NCI-H1048 (cell line): ENCODE measurements at regions not wholly inside any gene's neighbourhood (a gene's known extent, or its start where the extent isn't known, plus 50 kb on each side); places are given as distances from the start of the nearest gene placed in this dataset.

Experiments
- DNase-seq: peaks from one replicate; lab custom pipeline; 2025; lab: John Stamatoyannopoulos, UW

- no peak for DNase-seq
Observed at GRCh38 chr16:85401917-85402766, 211.0 kb upstream of the GSE1 start.

- no peak for DNase-seq
Observed at GRCh38 chr16:85402910-85403692, 210.0 kb upstream of the GSE1 start.

GRCh38 chr16:85403693-85404092 is 209.4 kb upstream of the GSE1 start:
- no peak for DNase-seq

- DNase-seq, result no peak
Observed at GRCh38 chr16:85412911-85413520, 200.1 kb upstream of the GSE1 start.

- no peak for DNase-seq
Observed at GRCh38 chr16:85413691-85414663, 199.1 kb upstream of the GSE1 start.

DNA sequence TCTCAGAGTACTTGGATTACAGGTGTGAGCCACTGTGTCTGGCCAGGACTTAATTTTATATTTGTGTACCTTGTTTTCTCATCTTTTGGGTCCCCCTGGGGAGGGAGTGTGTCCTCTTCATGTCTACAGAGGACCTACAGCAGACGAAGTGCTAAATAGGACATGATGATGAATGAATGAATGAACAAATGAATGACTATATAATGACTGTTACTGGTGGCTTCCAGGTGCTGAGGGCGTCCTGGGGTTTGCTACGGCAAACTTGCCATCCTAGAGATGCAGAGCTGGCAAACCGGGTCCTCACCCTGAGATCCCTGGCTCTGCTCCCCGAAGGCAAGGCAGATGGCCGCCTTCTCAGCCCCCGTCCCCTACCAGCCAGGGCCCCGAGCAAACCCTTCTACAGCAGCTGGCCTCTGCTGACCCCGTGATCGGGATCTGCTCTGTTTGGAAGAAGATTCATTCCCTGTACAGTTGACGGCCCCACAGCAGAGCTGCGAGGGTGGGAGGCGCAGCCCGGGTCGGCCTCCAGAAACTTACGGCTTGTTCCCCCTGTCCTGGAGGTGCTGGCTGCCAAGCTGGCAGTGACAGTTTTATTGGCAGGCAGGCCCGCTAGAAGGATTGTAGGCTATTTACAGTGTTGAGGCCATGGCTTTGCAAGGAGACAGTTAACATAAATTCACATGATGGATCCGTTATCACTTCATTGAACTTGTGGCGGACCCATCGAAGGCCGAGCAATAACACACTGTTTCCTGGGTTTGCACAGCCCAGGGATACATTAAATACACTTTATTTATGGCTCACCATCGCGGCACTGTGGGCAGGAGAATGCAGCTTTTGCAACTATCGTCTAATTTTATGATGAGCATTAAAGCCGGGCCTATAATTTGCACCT is 197.7 kb upstream of the GSE1 start:
- no peak for DNase-seq

GRCh38 chr16:85416228-85417109 is 196.7 kb upstream of the GSE1 start:
- peak; percentile 0 for DNase-seq

DNA sequence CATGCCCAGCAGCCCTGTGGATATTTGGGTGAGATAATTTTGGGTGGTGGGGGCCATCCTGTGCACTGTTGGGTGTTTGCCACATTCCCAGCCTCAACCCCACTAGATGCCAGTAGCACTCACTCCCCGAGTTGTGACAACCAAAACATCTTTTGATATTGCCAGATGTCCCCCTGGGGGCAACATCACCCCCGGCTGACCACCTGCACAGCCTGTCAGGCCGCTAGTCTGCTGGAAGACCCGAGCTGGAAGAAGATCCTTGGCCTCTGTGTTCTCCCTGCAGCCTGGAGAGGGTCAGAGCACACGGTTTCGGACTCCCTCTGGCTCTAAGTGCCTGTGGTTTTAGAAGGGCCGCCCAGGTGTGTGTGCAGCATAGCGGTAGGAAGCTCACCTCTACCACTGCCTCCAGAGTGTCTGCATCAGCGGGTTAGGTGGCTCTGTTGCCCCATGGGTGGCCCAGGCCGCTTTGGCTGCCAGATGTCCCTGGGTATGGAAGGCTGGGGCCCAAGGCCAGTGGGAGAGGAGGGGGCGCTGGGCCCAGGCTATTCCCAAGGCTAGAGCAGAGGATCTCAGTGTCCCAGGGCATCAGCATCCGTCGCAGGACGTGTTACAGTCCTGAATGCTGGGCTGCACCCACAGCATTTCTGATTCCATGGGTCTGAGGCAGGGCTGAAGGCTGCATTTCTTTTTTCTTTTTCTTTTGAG is 195.8 kb upstream of the GSE1 start:
- DNase-seq, result no peak

GRCh38 chr16:85418978-85419491 is 194.1 kb upstream of the GSE1 start:
- no peak for DNase-seq

DNA sequence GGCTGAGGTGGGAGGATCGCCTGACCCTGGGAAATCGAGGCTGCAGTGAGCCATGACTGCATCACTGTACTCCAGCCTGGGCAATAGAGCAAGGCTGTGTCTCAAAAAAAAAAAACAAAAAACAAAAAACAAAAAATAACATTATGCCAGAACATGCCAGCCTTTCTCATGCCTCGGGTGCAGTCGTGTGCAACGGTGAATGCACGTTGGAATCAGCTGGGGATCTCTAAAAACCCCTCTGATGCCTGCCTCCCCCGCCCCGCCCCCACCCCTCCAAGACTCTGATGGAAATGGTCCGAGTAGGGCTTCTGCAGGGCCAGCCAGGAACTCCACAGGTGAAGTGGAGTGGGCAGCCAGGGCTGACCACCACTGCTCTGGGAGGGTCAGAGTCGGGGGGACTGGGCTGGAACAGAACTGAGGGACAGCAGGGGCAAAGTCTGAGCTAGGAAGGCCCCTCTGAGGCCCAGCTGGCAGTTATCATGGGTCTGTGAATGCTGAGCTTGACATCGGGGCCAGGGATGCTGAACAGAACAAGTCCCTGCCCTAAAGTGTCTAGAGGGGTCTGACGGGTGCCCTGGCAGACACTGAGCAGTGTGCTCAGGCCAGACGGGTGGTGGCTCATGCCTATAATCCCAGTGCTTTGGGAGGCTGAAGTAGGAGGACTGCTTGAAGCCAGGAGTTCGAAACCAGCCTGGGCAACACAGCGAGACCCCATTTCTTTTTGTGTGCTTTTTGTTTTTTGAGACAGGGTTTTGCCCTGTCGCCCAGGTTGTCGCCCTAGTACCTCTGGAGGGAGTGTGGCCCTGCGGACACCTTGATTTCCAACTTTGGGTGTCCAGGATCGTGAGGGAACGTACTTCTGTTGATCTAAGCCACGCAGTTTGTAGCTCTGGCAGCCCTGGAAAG is 193.4 kb upstream of the GSE1 start:
- no peak for DNase-seq

GRCh38 chr16:85420501-85421337 is 192.4 kb upstream of the GSE1 start:
- peak; percentile 5 for DNase-seq

GRCh38 chr16:85421338-85422195 is 191.6 kb upstream of the GSE1 start:
- no peak for DNase-seq

GRCh38 chr16:85422196-85422631 is 190.9 kb upstream of the GSE1 start:
- no peak for DNase-seq

DNA sequence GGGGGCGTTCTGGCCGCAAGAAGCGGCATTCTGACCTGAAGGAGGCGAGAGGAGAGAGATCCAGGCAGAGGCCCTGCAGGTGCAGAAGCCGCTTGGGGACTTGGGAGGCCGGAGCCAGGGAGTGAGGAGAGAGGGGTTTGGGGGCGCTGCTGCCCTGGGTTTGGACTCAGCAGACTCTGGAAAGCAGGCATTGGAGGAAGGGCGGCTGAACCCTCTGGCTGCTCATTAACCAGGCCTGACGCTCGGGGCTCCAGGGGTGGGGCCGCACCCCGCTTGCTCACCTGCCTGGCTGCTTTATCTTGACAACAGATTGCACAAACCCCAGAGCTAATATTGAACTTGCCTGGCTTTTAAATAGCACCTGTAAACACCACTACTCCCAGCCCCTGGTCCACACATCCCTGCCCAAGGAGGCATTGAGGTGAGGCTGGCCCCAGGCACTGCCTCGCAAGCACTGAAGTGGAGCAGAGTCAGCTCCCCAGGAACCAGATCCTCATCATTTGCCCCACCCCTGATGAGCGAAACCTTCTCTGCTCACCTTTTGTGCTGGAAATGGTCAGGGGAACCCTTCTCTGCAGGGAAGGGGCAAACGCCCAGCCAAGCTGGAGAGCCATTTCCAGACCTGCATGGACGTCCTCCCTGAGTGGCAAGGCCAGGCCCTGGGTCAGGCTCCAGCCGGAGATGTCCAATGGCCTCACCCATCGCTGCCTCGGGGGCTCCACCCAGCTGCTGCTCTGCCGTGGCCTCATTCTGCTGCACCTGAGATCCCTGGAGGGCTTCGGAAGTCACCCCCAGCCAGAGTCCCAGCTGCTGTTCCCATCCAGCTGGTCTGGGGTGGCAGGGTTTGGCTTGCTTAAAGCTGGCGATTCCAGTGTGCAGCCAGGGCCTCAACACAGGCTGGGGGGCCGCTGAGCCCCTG is 190.2 kb upstream of the GSE1 start:
- no peak for DNase-seq

- no peak for DNase-seq
Observed at GRCh38 chr16:85423631-85424030, 189.5 kb upstream of the GSE1 start.
